ENCODE measurements at regions not wholly inside any gene's neighbourhood (a gene's known extent, or its start where the extent isn't known, plus 50 kb on each side); places are given as distances from the start of the nearest gene placed in this dataset.

DNA sequence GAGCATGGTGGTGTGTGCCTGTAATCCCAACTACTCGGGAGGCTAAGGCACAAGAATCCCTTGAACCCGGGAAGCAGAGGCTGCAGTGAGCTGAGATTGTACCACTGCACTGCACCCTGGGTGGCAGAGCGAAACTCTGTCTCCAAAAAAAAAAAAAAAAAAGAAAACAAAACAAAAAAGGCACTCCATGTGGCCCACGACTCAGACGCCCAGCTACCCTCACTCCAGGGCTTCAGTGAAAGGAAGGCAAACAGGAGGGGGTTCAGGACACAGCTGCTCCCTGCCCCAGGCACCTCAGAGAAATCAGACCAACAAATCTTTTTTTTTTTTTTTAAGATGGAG is 91.7 kb downstream of the LITAF start:
- H3K4me1 ChIP-seq (ENCODE audit: low read length) = peaks cover 33% of the 10 kb centered on the region
- H3K4me3 ChIP-seq (ENCODE audit: low read length) = no peak overlapping the region
- H3K36me3 ChIP-seq (replicated peaks; ENCODE audit: insufficient read depth, low read length) = no peaks in the 10 kb centered on the region
- H3K79me2 ChIP-seq (ENCODE audit: low read length) = no peaks in the 10 kb centered on the region
- H3K9me2 ChIP-seq (replicated peaks; ENCODE audit: insufficient read depth, low read length) = no peaks in the 10 kb centered on the region
- peak overlapping the region; percentile 91 for H2AFZ ChIP-seq (ENCODE audit: low read length)
- H3K27ac ChIP-seq (ENCODE audit: low read length) = peak overlapping the region; percentile 68; the same call in 1 of the 2 replicates
- no peaks in the 10 kb centered on the region for H3K27me3 ChIP-seq (replicated peaks; ENCODE audit: insufficient read depth, low read length)
- no peaks in the 10 kb centered on the region for H3K9me3 ChIP-seq (replicated peaks; ENCODE audit: insufficient read depth, low read length)
- no peaks in the 10 kb centered on the region for H4K20me1 ChIP-seq (ENCODE audit: insufficient read depth, low read length)
- peak overlapping the region; percentile 70; the same call in 1 of the 2 replicates for H3K4me2 ChIP-seq (ENCODE audit: low read depth, low read length)
- DNase-seq = no peak
- peak overlapping the region; percentile 44; the same call in 1 of the 2 replicates for H3K9ac ChIP-seq (ENCODE audit: low read length)
- peaks cover 17% of the 10 kb centered on the region for H3F3A ChIP-seq (ENCODE audit: insufficient read depth, low read length)
- no peak for TF ChIP-seq EZH2 (optimal IDR thresholded peaks at IDR 0.05; ENCODE audit: low read depth, low read length)
- TF ChIP-seq EZH2phosphoT487 (IDR thresholded peaks at IDR 0.05; ENCODE audit: low read length) = no peak
- TF ChIP-seq, protein P1, sequence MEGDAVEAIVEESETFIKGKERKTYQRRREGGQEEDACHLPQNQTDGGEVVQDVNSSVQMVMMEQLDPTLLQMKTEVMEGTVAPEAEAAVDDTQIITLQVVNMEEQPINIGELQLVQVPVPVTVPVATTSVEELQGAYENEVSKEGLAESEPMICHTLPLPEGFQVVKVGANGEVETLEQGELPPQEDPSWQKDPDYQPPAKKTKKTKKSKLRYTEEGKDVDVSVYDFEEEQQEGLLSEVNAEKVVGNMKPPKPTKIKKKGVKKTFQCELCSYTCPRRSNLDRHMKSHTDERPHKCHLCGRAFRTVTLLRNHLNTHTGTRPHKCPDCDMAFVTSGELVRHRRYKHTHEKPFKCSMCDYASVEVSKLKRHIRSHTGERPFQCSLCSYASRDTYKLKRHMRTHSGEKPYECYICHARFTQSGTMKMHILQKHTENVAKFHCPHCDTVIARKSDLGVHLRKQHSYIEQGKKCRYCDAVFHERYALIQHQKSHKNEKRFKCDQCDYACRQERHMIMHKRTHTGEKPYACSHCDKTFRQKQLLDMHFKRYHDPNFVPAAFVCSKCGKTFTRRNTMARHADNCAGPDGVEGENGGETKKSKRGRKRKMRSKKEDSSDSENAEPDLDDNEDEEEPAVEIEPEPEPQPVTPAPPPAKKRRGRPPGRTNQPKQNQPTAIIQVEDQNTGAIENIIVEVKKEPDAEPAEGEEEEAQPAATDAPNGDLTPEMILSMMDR (IDR thresholded peaks at IDR 0.05; ENCODE audit: low read length) = no peak

All from MM.1S (cell line).